H9 (cell line): ENCODE measurements at regions not wholly inside any gene's neighbourhood (a gene's known extent, or its start where the extent isn't known, plus 50 kb on each side); places are given as distances from the start of the nearest gene placed in this dataset.
A peak's percentile ranks its signal among the peaks of the same experiment; 100 is the strongest.

Experiments used
- DNase-seq: peaks from one replicate; pipeline ENCODE4 v3.0.0-alpha.2; 2017
- H2AFZ ChIP-seq: one replicate; pipeline ENCODE4 v1.6.1; 2013; ENCODE audit warnings: mild to moderate bottlenecking, low read length, control low read depth, moderate library complexity
- H2AK5ac ChIP-seq: 2 replicates; pipeline ENCODE4 v1.6.1; 2013; ENCODE audit warnings: low read length, control low read depth, mixed read lengths; ENCODE audit not compliant: insufficient read length
- H2BK120ac ChIP-seq: one replicate; pipeline ENCODE4 v1.6.1; 2013; ENCODE audit warnings: low read depth, mild to moderate bottlenecking, low read length, control low read depth, inconsistent platforms; ENCODE audit not compliant: poor library complexity, severe bottlenecking
- H2BK12ac ChIP-seq: 2 replicates; pipeline ENCODE4 v1.6.1; 2013; ENCODE audit warnings: low read length, control low read depth, mixed read lengths, low read depth; ENCODE audit not compliant: insufficient read length
- H2BK15ac ChIP-seq: 2 replicates; pipeline ENCODE4 v1.6.1; 2013; ENCODE audit warnings: low read depth, low read length, control low read depth
- H2BK20ac ChIP-seq: one replicate; pipeline ENCODE4 v1.6.1; 2013; ENCODE audit warnings: low read depth, mild to moderate bottlenecking, low read length, control low read depth, inconsistent platforms; ENCODE audit not compliant: poor library complexity, severe bottlenecking
- H2BK5ac ChIP-seq: 2 replicates; pipeline ENCODE4 v1.6.1; 2013; ENCODE audit warnings: low read length, control low read depth, mixed read lengths; ENCODE audit not compliant: insufficient read length
- H3K14ac ChIP-seq: 2 replicates; pipeline ENCODE4 v1.6.1; 2013; ENCODE audit warnings: low read length, control low read depth; ENCODE audit not compliant: insufficient read depth
- H3K18ac ChIP-seq: 2 replicates; pipeline ENCODE4 v1.6.1; 2013; ENCODE audit warnings: low read depth, mild to moderate bottlenecking, mixed read lengths, low read length, control low read depth; ENCODE audit not compliant: insufficient read length
- H3K23ac ChIP-seq: 2 replicates; pipeline ENCODE4 v1.6.1; 2013; ENCODE audit warnings: low read length, control low read depth, mixed read lengths, low read depth; ENCODE audit not compliant: insufficient read length
- H3K23me2 ChIP-seq: 2 replicates; pipeline ENCODE4 v1.6.1; 2013; ENCODE audit warnings: low read depth, mild to moderate bottlenecking, mixed read lengths, low read length, control low read depth; ENCODE audit not compliant: insufficient read length, poor library complexity, severe bottlenecking
- H3K27ac ChIP-seq: 2 replicates; pipeline ENCODE4 v1.5.1; 2013; ENCODE audit warnings: low read length, control low read depth, mixed read lengths, low read depth; ENCODE audit not compliant: insufficient read length
- H3K27me3 ChIP-seq: 2 replicates; pipeline ENCODE4 v1.6.1; 2013; ENCODE audit warnings: low read length, control low read depth, inconsistent platforms; ENCODE audit not compliant: insufficient read depth
- H3K4ac ChIP-seq: 2 replicates; pipeline ENCODE4 v1.6.1; 2013; ENCODE audit warnings: low read depth, mild to moderate bottlenecking, control low read depth, inconsistent platforms, low read length, moderate library complexity
- H3K4me1 ChIP-seq: 2 replicates; pipeline ENCODE4 v1.6.1; 2013; ENCODE audit warnings: low read length, control low read depth, inconsistent platforms; ENCODE audit not compliant: insufficient read depth
- H3K4me2 ChIP-seq: 2 replicates; pipeline ENCODE4 v1.6.1; 2013; ENCODE audit warnings: low read length, control low read depth, mixed read lengths; ENCODE audit not compliant: insufficient read length, insufficient read depth
- H3K56ac ChIP-seq: 2 replicates; pipeline ENCODE4 v1.6.1; 2013; ENCODE audit warnings: low read depth, mild to moderate bottlenecking, mixed read lengths, low read length, control low read depth; ENCODE audit not compliant: insufficient read length
- H3K79me1 ChIP-seq: 2 replicates; pipeline ENCODE4 v1.6.1; 2013; ENCODE audit warnings: low read depth, mild to moderate bottlenecking, moderate library complexity, low read length, control low read depth, inconsistent platforms; ENCODE audit not compliant: insufficient read depth, poor library complexity, severe bottlenecking
- H3K79me2 ChIP-seq: 2 replicates; pipeline ENCODE4 v1.6.1; 2013; ENCODE audit warnings: low read length, control low read depth, inconsistent platforms; ENCODE audit not compliant: insufficient read depth
- H3K9ac ChIP-seq: 2 replicates; pipeline ENCODE4 v1.6.1; 2013; ENCODE audit warnings: low read length, control low read depth, mixed read lengths; ENCODE audit not compliant: insufficient read length; ENCODE audit errors: extremely low read depth
- H3K9me3 ChIP-seq: one replicate; pipeline ENCODE4 v1.6.1; 2013; ENCODE audit warnings: low read depth, low read length, inconsistent platforms; ENCODE audit not compliant: control insufficient read depth
- H3T11ph ChIP-seq: one replicate; pipeline ENCODE4 v1.6.1; 2013; ENCODE audit warnings: mild to moderate bottlenecking, low read length, control low read depth, inconsistent platforms
- H4K20me1 ChIP-seq: one replicate; pipeline ENCODE4 v1.6.1; 2013; ENCODE audit not compliant: control insufficient read depth, insufficient read length, insufficient read depth
- H4K5ac ChIP-seq: 2 replicates; pipeline ENCODE4 v1.6.1; 2013; ENCODE audit warnings: low read depth, mild to moderate bottlenecking, mixed read lengths, low read length, control low read depth; ENCODE audit not compliant: insufficient read length
- H4K8ac ChIP-seq: replicated peaks from 2 replicates; pipeline ENCODE4 v1.6.1; 2013; ENCODE audit warnings: low read length, control low read depth, mixed read lengths, low read depth; ENCODE audit not compliant: insufficient read length
- H4K91ac ChIP-seq: 2 replicates; pipeline ENCODE4 v1.6.1; 2013; ENCODE audit warnings: low read depth, mild to moderate bottlenecking, moderate library complexity, mixed read lengths, low read length, control low read depth; ENCODE audit not compliant: insufficient read length
- H3K27ac Mint-ChIP-seq, 3 experiments: 2 replicates in 2 of 3; 3 replicates in 1 of 3; pipeline ENCODE4 v1.8.0; 2020 to 2021; ENCODE audit warnings: mixed read lengths in 3 of 3, mild to moderate bottlenecking in 1 of 3, moderate library complexity in 1 of 3
- H3K27me3 Mint-ChIP-seq: 2 replicates; pipeline ENCODE4 v1.8.0; 2021; ENCODE audit warnings: low read depth, mild to moderate bottlenecking, moderate library complexity, mixed read lengths
- H3K36me3 Mint-ChIP-seq, 3 experiments: 2 replicates in 2 of 3; 3 replicates in 1 of 3; pipeline ENCODE4 v1.8.0; 2020 to 2021; ENCODE audit warnings: low read depth in 3 of 3, mixed read lengths in 3 of 3; ENCODE audit not compliant: insufficient read depth in 1 of 3
- H3K4me1 Mint-ChIP-seq, 2 experiments: 2 replicates each; pipeline ENCODE4 v1.8.0; 2020; ENCODE audit warnings: mixed read lengths in 2 of 2
- H3K4me3 Mint-ChIP-seq, 2 experiments: 2 replicates in 1 of 2; 3 replicates in 1 of 2; pipeline ENCODE4 v1.8.0; 2020 to 2021; ENCODE audit warnings: mild to moderate bottlenecking in 2 of 2, mixed read lengths in 2 of 2, moderate library complexity in 1 of 2
- H3K9me3 Mint-ChIP-seq, 2 experiments: 2 replicates in 1 of 2; 3 replicates in 1 of 2; pipeline ENCODE4 v1.8.0; 2020; ENCODE audit warnings: mild to moderate bottlenecking in 2 of 2, mixed read lengths in 2 of 2, moderate library complexity in 1 of 2
- CTCF ChIP-seq: fragments of 200-600 bp; sonication (generic); conservative IDR thresholded peaks from 3 replicates; pipeline ENCODE4 v1.8.0; 2021; ENCODE audit warnings: antibody characterized with exemption, mild to moderate bottlenecking
- WGBS: extraction: QIAGEN DNeasy Blood & Tissue Kit; methylation state at CpG from one replicate; pipeline ENCODE4 v1.1.7; 2013; ENCODE audit warnings: missing lambda C conversion rate, low lambda C conversion rate, mixed read lengths; ENCODE audit not compliant: insufficient read length; ENCODE audit errors: extremely low coverage; 5-methylcytosine and 5-hydroxymethylcytosine counted together

DNA sequence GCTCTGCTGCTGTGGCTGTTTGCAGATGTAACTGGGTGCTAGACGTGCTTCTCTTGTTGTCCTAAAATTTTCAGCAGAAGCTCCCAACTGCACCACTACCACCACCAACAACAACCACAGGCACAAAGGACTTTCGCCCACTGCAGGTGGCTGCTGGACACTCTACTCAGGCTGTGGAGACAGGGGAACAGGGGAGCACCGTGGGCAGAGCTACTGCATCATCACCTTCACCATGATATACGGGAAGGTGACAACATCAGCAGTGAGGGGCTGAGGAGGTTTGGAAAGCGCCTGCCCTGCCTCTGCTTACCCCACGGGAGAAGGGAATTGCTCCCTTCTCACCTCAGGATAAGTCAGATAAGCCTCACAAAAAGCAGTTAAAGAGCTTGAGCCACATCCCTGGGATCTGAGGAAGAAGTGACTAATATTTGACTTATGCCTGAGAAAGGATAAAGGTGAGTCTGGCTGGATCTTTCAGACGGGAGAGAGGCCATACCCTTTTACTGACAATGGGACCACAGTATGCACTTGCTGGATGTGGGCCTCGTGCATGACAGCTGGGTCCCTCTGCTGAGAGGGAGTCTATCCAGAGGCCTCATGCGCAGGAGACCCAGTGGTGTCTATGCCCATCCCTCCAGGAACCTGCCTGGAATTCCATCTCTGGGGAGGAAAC is 217.6 kb downstream of the KLF6 start:
- peaks cover 8 to 9% of the 10 kb centered on the region in 2 experiments; a peak in 3 of 4 replicates for H3K4me1 Mint-ChIP-seq
- Histone ChIP-seq H3K79me2 (no peaks in the 10 kb centered on the region), H3K14ac (no peak overlapping the region), H4K8ac (no peak overlapping the region), H2BK5ac (no peak overlapping the region), H3K79me1 (no peaks in the 10 kb centered on the region), H4K5ac (no peak overlapping the region), H3K23ac (no peak overlapping the region), H3K56ac (no peak overlapping the region), H3K4ac (no peak overlapping the region), H3K9me3 (no peaks in the 10 kb centered on the region), H3K4me2 (no peak overlapping the region), H3K27ac (no peak overlapping the region), H3K27me3 (no peaks in the 10 kb centered on the region), H4K91ac (no peak overlapping the region), H2BK20ac (no peak overlapping the region), H3K23me2 (no peaks in the 10 kb centered on the region), H3K18ac (no peak overlapping the region), H2AFZ (no peak overlapping the region), H2BK120ac (no peak overlapping the region), H3T11ph (no peak overlapping the region), H2AK5ac (no peak overlapping the region), H3K9ac (no peak overlapping the region), H2BK12ac (no peak overlapping the region), H3K4me1 (0 out of 2 replicates have a peak, but pooled peaks cover 4% of the 10 kb centered on the region), H2BK15ac (no peak overlapping the region), H4K20me1 (no peaks in the 10 kb centered on the region)
- peak overlapping the region in 1 of 3 experiments; percentile 61; a peak in 1 of 7 replicates for H3K27ac Mint-ChIP-seq
- peaks cover 5% of the 10 kb centered on the region for H3K27me3 Mint-ChIP-seq
- no peak for TF ChIP-seq CTCF
- no CpG with 5 or more reads among the region's 9 CpGs for WGBS
- no peak overlapping the region for H3K4me3 Mint-ChIP-seq
- H3K9me3 Mint-ChIP-seq, result peaks cover 0 to 4% of the 10 kb centered on the region in 2 experiments; a peak in 1 of 5 replicates
- H3K36me3 Mint-ChIP-seq, result no peaks in the 10 kb centered on the region; a peak in 2 of 7 replicates
- no peak for DNase-seq
